ENCODE measurements at regions not wholly inside any gene's neighbourhood (a gene's known extent, or its start where the extent isn't known, plus 50 kb on each side); places are given as distances from the start of the nearest gene placed in this dataset.
A peak's percentile ranks its signal among the peaks of the same experiment; 100 is the strongest.

DNA sequence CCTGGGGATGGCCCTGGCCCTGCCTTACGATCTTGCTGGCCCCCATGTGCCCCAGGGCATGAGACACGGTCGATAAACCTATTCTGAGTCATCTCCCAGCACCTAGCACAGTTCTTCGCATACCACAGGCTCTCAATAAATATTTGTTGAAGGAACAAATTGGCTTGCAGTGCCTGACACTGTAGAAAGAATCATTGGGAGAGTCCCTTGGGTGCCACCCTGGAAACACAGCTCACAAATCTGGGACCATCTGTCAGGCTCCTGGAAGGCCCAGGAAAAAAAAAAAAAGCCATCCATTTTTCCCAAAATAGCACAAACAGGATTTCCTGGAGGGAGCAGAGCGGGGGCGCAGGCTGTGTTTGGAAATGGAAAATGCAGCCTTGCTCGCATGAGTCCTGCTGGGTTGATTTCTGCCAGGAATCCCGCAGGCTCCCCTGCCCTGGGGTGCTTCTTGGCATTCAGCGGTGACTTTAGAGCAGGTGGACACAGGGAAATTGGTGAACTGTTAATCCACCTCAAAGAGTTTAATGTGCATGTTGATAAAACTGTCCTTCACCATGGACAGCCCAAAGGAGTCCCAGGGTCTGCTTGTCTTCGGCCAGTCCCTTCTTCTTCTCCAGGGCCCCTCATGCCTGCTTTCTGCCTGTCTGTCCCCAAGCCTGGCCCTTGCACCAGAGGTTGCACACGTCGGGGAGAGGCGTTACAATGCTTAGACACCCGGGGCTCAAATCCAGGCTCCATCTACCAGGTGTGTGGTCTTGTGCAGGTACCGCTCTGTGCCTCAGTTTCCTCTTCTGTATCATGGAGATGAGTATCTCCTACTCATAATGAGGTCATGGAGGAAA, 106.1 kb upstream of the RFLNA start:
- no peaks in the 10 kb centered on the region for H3K36me3 Mint-ChIP-seq (ENCODE audit: low read depth)
- H3K9me3 Mint-ChIP-seq: peaks cover 3% of the 10 kb centered on the region
- H3K4me3 Mint-ChIP-seq: no peak overlapping the region
- no peaks in the 10 kb centered on the region for H3K27me3 Mint-ChIP-seq
- H3K4me1 Mint-ChIP-seq: peaks cover 9% of the 10 kb centered on the region
- no peak for DNase-seq
- intact Hi-C loops (cut with micrococcal nuclease): no loop called here
- no peak overlapping the region for H3K27ac Mint-ChIP-seq

GRCh38 chr12:124190312-124191023, 104.4 kb upstream of the RFLNA start:
- Mint-ChIP-seq H3K9me3 (peaks cover 8% of the 10 kb centered on the region), H3K36me3 (ENCODE audit: low read depth) (no peaks in the 10 kb centered on the region)

DNA sequence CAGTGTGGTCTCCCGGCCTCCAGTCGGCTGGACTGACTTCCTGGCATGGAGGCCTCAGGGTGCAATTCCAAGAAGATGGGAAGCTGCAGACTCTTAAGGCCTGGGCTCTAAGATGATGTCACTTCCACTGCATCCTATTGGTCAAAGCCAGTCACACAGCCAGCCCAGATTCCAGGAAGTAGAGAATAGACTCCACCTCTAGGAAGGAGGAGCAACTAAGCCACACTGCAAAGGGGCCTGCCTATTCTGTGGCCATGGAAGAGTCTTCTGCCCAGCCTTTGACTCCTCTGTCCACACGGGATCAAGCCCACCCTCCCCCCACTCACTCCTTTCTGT, 103.9 kb upstream of the RFLNA start:
- Mint-ChIP-seq H3K4me1 (peaks cover 9% of the 10 kb centered on the region), H3K27ac (no peak overlapping the region), H3K9me3 (peaks cover 8% of the 10 kb centered on the region), H3K4me3 (no peak overlapping the region), H3K36me3 (ENCODE audit: low read depth) (no peaks in the 10 kb centered on the region), H3K27me3 (no peaks in the 10 kb centered on the region)
- peak; percentile 61 for DNase-seq
- intact Hi-C loops (cut with micrococcal nuclease): no loop called here

More at GRCh38 chr12:124190312-124191023, 104.4 kb upstream of the RFLNA start:
- intact Hi-C loops (cut with micrococcal nuclease): no loop called here
- Mint-ChIP-seq H3K27me3 (no peaks in the 10 kb centered on the region), H3K4me3 (no peak overlapping the region), H3K4me1 (peaks cover 9% of the 10 kb centered on the region), H3K27ac (no peak overlapping the region)
- no peak for DNase-seq

GRCh38 chr12:124191966-124192365, 102.9 kb upstream of the RFLNA start:
- intact Hi-C loops (cut with micrococcal nuclease): no loop called here
- Mint-ChIP-seq H3K36me3 (ENCODE audit: low read depth) (no peaks in the 10 kb centered on the region), H3K4me1 (peaks cover 9% of the 10 kb centered on the region)

DNA sequence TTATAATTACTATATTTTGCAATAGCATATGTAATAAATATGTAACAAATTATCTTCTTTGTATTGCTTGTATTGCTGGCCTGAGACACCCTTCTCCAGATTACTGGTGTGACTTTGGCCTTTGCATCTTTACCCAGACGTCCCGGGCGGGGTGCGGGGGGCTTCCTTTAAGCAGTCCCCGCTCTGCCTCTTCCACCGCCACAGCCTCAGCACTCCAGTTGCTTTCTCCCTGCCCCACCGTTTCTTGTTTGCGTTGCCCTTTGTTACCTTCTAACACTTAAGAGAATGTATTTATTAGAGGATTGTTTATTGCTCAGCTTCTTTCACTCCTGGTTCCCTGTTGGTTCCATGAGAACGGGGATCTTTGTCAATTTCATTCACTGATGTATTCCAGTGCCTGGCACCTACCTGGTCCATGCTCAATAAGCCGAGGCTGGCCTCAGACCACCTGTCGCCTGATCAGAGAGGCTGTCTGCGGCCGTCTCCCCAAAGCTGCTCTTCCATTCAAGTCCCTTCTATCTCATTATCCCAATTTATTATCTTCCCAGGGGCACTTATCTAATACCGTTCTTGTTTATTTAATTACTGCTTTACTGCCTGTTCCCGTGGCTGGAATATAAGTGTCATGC, 100.5 kb upstream of the RFLNA start:
- no peak overlapping the region for H3K27ac Mint-ChIP-seq
- H3K36me3 Mint-ChIP-seq (ENCODE audit: low read depth): no peaks in the 10 kb centered on the region
- no peaks in the 10 kb centered on the region for H3K27me3 Mint-ChIP-seq
- intact Hi-C loops (cut with micrococcal nuclease): no loop called here
- DNase-seq: no peak
- H3K4me1 Mint-ChIP-seq: peaks cover 9% of the 10 kb centered on the region
- H3K9me3 Mint-ChIP-seq: peaks cover 14% of the 10 kb centered on the region
- no peak overlapping the region for H3K4me3 Mint-ChIP-seq

More at GRCh38 chr12:124191966-124192365, 102.9 kb upstream of the RFLNA start:
- no peak for DNase-seq
- no peak overlapping the region for H3K4me3 Mint-ChIP-seq
- peaks cover 11% of the 10 kb centered on the region for H3K9me3 Mint-ChIP-seq
- no peak overlapping the region for H3K27ac Mint-ChIP-seq
- no peaks in the 10 kb centered on the region for H3K27me3 Mint-ChIP-seq

DNA sequence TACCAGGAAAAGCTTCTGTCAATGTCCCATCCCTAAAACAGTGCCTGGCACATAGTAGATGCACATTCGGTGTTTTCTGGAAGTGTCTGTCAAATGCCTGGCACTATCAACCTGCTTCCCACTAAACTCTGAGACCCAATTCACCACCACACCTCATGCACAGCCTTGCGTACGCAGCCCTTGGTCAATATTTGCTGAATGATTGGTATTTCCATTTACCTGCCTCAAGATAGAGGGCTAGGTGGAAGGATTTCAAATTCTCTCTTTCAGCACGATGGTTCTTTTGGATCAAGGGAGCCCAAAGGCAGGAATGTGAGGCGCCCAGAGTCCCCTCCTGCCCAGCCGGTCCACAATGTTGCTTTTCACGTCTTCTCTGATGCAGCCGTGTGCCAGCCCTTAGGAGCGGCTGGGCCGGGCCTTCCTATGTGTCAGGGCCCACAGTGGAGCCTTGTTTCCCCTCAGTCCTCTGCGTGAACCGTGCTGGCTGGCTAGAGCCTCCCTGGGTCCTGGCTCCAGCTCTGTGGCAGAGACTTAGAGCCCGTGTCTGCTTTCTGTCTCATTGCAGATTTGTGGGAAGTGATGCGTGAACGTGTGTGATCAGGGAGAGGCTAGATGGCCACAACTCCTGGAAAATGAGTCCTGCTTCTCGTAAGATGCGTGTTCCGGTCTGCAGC, 99.9 kb upstream of the RFLNA start:
- DNase-seq: no peak
- H3K9me3 Mint-ChIP-seq: peaks cover 14% of the 10 kb centered on the region
- intact Hi-C loops (cut with micrococcal nuclease): no loop called here
- H3K4me1 Mint-ChIP-seq: peaks cover 9% of the 10 kb centered on the region
- no peaks in the 10 kb centered on the region for H3K36me3 Mint-ChIP-seq (ENCODE audit: low read depth)
- no peak overlapping the region for H3K4me3 Mint-ChIP-seq
- H3K27me3 Mint-ChIP-seq: no peaks in the 10 kb centered on the region
- no peak overlapping the region for H3K27ac Mint-ChIP-seq

DNA sequence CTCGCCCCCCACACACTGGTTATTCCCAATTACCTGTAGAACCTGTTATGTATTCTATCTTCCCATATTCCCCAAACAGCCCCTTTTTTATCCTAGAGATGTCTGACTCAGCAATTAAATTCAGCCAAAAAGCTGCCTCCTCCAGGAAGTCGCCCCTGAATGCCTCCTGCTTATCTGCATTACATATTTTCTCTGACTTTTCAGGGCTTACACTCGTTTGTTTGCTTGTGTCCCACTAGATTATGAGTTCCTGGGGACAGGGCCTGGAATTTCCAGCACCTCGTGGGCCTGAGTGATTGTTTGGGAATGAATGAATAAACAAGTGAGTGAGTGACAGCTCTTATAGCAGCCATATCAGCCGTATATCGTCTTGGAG, 99.3 kb upstream of the RFLNA start:
- H3K36me3 Mint-ChIP-seq (ENCODE audit: low read depth): no peaks in the 10 kb centered on the region
- peaks cover 14% of the 10 kb centered on the region for H3K9me3 Mint-ChIP-seq
- intact Hi-C loops (cut with micrococcal nuclease): no loop called here
- peaks cover 6% of the 10 kb centered on the region for H3K4me1 Mint-ChIP-seq
- H3K27ac Mint-ChIP-seq: no peak overlapping the region
- no peak for DNase-seq
- no peak overlapping the region for H3K4me3 Mint-ChIP-seq
- no peaks in the 10 kb centered on the region for H3K27me3 Mint-ChIP-seq

DNA sequence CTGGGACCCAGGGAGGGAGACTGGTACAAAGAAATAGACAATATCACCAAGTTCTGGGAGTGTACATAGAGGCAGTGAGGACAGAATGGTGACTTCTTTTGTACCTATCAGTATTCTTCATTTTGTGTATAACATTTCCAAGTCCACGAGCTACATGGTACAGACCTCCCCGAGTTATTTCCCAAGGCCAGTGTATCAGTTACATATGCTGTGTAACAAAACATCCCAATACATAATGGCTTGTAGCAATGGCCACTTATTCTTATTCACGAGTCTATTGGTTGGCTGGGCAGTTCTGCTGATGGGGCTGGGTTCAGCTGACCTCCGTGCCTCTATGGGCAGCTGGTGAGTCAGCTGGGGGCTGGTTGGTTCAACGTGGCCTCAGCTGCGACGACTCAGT, 98.7 kb upstream of the RFLNA start:
- Mint-ChIP-seq H3K9me3 (peaks cover 18% of the 10 kb centered on the region), H3K4me1 (peaks cover 3% of the 10 kb centered on the region), H3K36me3 (ENCODE audit: low read depth) (no peaks in the 10 kb centered on the region), H3K4me3 (no peak overlapping the region), H3K27me3 (no peaks in the 10 kb centered on the region), H3K27ac (no peak overlapping the region)
- intact Hi-C loops (cut with micrococcal nuclease): no loop called here
- no peak for DNase-seq

DNA sequence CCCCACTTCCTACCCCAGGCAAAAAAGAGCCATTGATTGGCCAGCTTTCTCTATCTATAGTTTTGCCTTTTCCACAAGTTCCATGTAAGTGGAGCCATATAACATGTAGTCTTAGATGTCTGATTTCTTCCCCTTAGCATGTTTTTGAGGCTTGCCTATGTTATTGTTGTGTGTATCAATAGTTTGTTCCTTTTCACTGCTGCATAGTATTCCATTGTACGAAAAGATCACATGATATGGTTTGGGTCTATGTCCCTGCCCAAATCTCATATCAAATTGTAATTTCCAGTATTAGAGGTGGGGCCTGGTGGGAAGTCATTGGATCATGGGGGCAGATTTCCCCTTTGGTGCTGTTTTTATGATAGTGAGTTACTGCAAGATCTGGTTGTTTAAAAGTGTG, 93.6 kb upstream of the RFLNA start:
- no peaks in the 10 kb centered on the region for H3K27me3 Mint-ChIP-seq
- H3K27ac Mint-ChIP-seq: no peak overlapping the region
- no peak for DNase-seq
- intact Hi-C loops (cut with micrococcal nuclease): no loop called here
- no peaks in the 10 kb centered on the region for H3K4me1 Mint-ChIP-seq
- no peaks in the 10 kb centered on the region for H3K36me3 Mint-ChIP-seq (ENCODE audit: low read depth)
- H3K9me3 Mint-ChIP-seq: peaks cover 14% of the 10 kb centered on the region
- H3K4me3 Mint-ChIP-seq: no peak overlapping the region

GRCh38 chr12:124203176-124203575, 91.7 kb upstream of the RFLNA start:
- Mint-ChIP-seq H3K36me3 (ENCODE audit: low read depth) (no peaks in the 10 kb centered on the region), H3K27me3 (peaks cover 3% of the 10 kb centered on the region), H3K4me1 (no peaks in the 10 kb centered on the region), H3K9me3 (peaks cover 8% of the 10 kb centered on the region), H3K27ac (no peak overlapping the region), H3K4me3 (no peak overlapping the region)
- DNase-seq: no peak
- intact Hi-C loops (cut with micrococcal nuclease): no loop called here

- H3K27me3 Mint-ChIP-seq: peaks cover 3% of the 10 kb centered on the region
- H3K4me3 Mint-ChIP-seq: no peak overlapping the region
- H3K9me3 Mint-ChIP-seq: peaks cover 8% of the 10 kb centered on the region
- intact Hi-C loops (cut with micrococcal nuclease): no loop called here
- no peaks in the 10 kb centered on the region for H3K4me1 Mint-ChIP-seq
- H3K36me3 Mint-ChIP-seq (ENCODE audit: low read depth): no peaks in the 10 kb centered on the region
- DNase-seq: no peak
- no peak overlapping the region for H3K27ac Mint-ChIP-seq
Observed at GRCh38 chr12:124205405-124205804, 89.5 kb upstream of the RFLNA start.

- no peak for DNase-seq
- intact Hi-C loops (cut with micrococcal nuclease): no loop called here
- Mint-ChIP-seq H3K4me1 (no peaks in the 10 kb centered on the region), H3K27ac (no peak overlapping the region), H3K9me3 (no peaks in the 10 kb centered on the region), H3K36me3 (ENCODE audit: low read depth) (no peaks in the 10 kb centered on the region), H3K27me3 (peaks cover 3% of the 10 kb centered on the region), H3K4me3 (no peak overlapping the region)
Observed at GRCh38 chr12:124207049-124207448, 87.8 kb upstream of the RFLNA start.

DNA sequence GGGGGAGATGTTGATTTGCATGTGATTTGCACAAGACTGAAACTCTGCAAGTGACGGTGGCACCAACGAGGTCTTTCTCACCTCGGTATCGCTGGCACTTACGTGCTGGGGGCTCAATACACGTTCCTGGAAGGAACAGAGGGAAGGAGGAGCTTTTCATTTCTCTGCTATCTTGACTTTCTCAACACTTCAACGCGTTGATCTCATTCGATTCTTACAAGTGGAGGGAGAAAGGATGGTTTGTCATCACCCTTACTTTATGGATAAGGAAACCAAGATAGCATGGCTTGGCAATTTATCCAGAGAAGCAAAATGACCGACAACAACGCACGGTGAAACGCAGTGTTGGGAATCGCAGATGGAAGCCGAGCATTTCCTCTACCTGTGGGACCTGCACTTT, 87.3 kb upstream of the RFLNA start:
- H3K27ac Mint-ChIP-seq: no peak overlapping the region
- no peak overlapping the region for H3K4me3 Mint-ChIP-seq
- no peaks in the 10 kb centered on the region for H3K9me3 Mint-ChIP-seq
- no peak for DNase-seq
- intact Hi-C loops (cut with micrococcal nuclease): no loop called here
- H3K36me3 Mint-ChIP-seq (ENCODE audit: low read depth): no peaks in the 10 kb centered on the region
- H3K27me3 Mint-ChIP-seq: peaks cover 3% of the 10 kb centered on the region
- no peaks in the 10 kb centered on the region for H3K4me1 Mint-ChIP-seq

GRCh38 chr12:124208489-124208888, 86.4 kb upstream of the RFLNA start:
- peaks cover 3% of the 10 kb centered on the region for H3K27me3 Mint-ChIP-seq
- H3K27ac Mint-ChIP-seq: no peak overlapping the region
- H3K4me1 Mint-ChIP-seq: no peaks in the 10 kb centered on the region
- intact Hi-C loops (cut with micrococcal nuclease): no loop called here
- peaks cover 4% of the 10 kb centered on the region for H3K9me3 Mint-ChIP-seq
- DNase-seq: no peak
- H3K36me3 Mint-ChIP-seq (ENCODE audit: low read depth): no peaks in the 10 kb centered on the region
- no peak overlapping the region for H3K4me3 Mint-ChIP-seq

All from activated CD4-positive, alpha-beta T cell treated with anti-CD3 and anti-CD28 coated beads, Interleukin-2, amount 10 ng/mL, durations not matched to agents 24 days and 14 days (primary cell).